Esophagus muscularis mucosa (tissue), 4 donors: ENCODE measurements at regions not wholly inside any gene's neighbourhood (a gene's known extent, or its start where the extent isn't known, plus 50 kb on each side); places are given as distances from the start of the nearest gene placed in this dataset.

Experiments
- DNase-seq: peaks from one replicate; pipeline ENCODE4 v3.0.0-alpha.2; 2017; ENCODE audit errors: extremely low spot score
- H3K27ac ChIP-seq, 4 donors: fragments of 200-600 bp; sonication (generic); replicated peaks in 1 of 4; 1 replicate in 3 of 4; 2 replicates in 1 of 4; pipeline ENCODE4 v1.5.1; 2016 to 2019; ENCODE audit warnings: mild to moderate bottlenecking in 1 of 4
- H3K27me3 ChIP-seq, 4 donors: fragments of 200-600 bp; sonication (generic); one replicate each; pipeline versions ENCODE4 v1.5.1 to v1.6.0; 2016 to 2019
- H3K36me3 ChIP-seq, 4 donors: fragments of 200-600 bp; sonication (generic); one replicate each; pipeline ENCODE4 v1.5.1; 2016 to 2019
- H3K4me1 ChIP-seq, 4 donors: fragments of 200-600 bp; sonication (generic); one replicate each; pipeline ENCODE4 v1.5.1; 2016 to 2019
- H3K4me3 ChIP-seq, 4 donors: fragments of 200-600 bp; sonication (generic); 1 replicate in 2 of 4; 2 replicates in 2 of 4; pipeline ENCODE4 v1.5.1; 2016 to 2019; ENCODE audit warnings: mild to moderate bottlenecking in 4 of 4, moderate library complexity in 1 of 4
- H3K9me3 ChIP-seq, 4 donors: fragments of 200-600 bp; sonication (generic); 1 replicate in 3 of 4; 2 replicates in 1 of 4; pipeline ENCODE4 v1.5.1; 2016 to 2019
- CTCF ChIP-seq, 3 experiments: fragments of 200-600 bp in 2 of 3; fragments of 450-650 bp in 1 of 3; sonication (generic) in 2 of 3; IDR thresholded peaks; one replicate each; pipeline ENCODE4 v1.5.1; 2017 to 2019; ENCODE audit warnings: antibody characterized with exemption in 3 of 3, mild to moderate bottlenecking in 2 of 3, moderate library complexity in 1 of 3
- EP300 ChIP-seq: sonication (generic); formaldehyde crosslinking; IDR thresholded peaks from one replicate; pipeline ENCODE4 v1.6.1; 2017; ENCODE audit warnings: antibody characterized with exemption
- POLR2A ChIP-seq: fragments of 450-650 bp; IDR thresholded peaks from one replicate; pipeline ENCODE4 v1.6.1; 2017; ENCODE audit warnings: antibody characterized with exemption, moderate library complexity, mild to moderate bottlenecking, low read depth
- POLR2AphosphoS5 ChIP-seq, 2 donors: sonication (generic); formaldehyde crosslinking; IDR thresholded peaks; one replicate each; pipeline ENCODE4 v1.6.1; 2017; ENCODE audit warnings: antibody characterized with exemption in 2 of 2
- WGBS: methylation state at CpG from one replicate; pipeline ENCODE4 v1.1.5; 2018; 5-methylcytosine and 5-hydroxymethylcytosine counted together
- intact Hi-C: fragments of 100-400 bp; cut with DNase I; formaldehyde crosslinking; loops from one replicate; pipeline ENCODE4 v1.15.1; 2023

GRCh38 chr3:154758109-154758868 lies 321.8 kb upstream of the MME start:
- no peaks in the 10 kb centered on the region for H3K9me3 ChIP-seq
- TF ChIP-seq CTCF (IDR thresholded peaks at IDR 0.05) (peak; percentile 44 to 55 (median 49)), POLR2A (no peak), POLR2AphosphoS5 (IDR thresholded peaks at IDR 0.05) (no peak), EP300 (no peak)
- no peak overlapping the region for H3K4me3 ChIP-seq
- WGBS, result 15% methylated on average over 5 of the region's 5 CpGs
- no peak for DNase-seq
- H3K36me3 ChIP-seq, result no peaks in the 10 kb centered on the region
- no peaks in the 10 kb centered on the region for H3K27me3 ChIP-seq
- no peak overlapping the region for H3K27ac ChIP-seq
- peaks cover 0 to 6% (median 0%) of the 10 kb centered on the region in 4 donors for H3K4me1 ChIP-seq
- intact Hi-C loops, result loop anchor here (2.0 kb wide), 1 partner anchor 565 kb away; no protein-coding TSS in a partner anchor

- Histone ChIP-seq H3K4me1 (peaks cover 0 to 2% (median 0%) of the 10 kb centered on the region in 4 donors), H3K27me3 (no peaks in the 10 kb centered on the region), H3K4me3 (no peak overlapping the region), H3K36me3 (no peaks in the 10 kb centered on the region), H3K9me3 (no peaks in the 10 kb centered on the region), H3K27ac (no peak overlapping the region)
- intact Hi-C loops, result no loop called here
- WGBS, result 88% methylated on average over 1 of the region's 1 CpG
- DNase-seq, result no peak
- TF ChIP-seq EP300, result no peak
- no peak for TF ChIP-seq POLR2A
Measured at GRCh38 chr3:154753101-154753500, 323.1 kb upstream of the GPR149 start.

GRCh38 chr3:154749514-154749913 lies 319.5 kb upstream of the GPR149 start:
- no peaks in the 10 kb centered on the region for H3K9me3 ChIP-seq
- intact Hi-C loops, result no loop called here
- no peaks in the 10 kb centered on the region for H3K27me3 ChIP-seq
- DNase-seq, result no peak
- no peak overlapping the region for H3K27ac ChIP-seq
- WGBS, result 86% methylated on average over 3 of the region's 3 CpGs
- H3K4me1 ChIP-seq, result no peaks in the 10 kb centered on the region
- H3K36me3 ChIP-seq, result no peaks in the 10 kb centered on the region
- no peak overlapping the region for H3K4me3 ChIP-seq
- no peak for TF ChIP-seq POLR2A
- no peak for TF ChIP-seq POLR2AphosphoS5 (IDR thresholded peaks at IDR 0.05)
- TF ChIP-seq CTCF (IDR thresholded peaks at IDR 0.05), result no peak

- intact Hi-C loops, result no loop called here
- TF ChIP-seq POLR2A, result no peak
- no peak for TF ChIP-seq CTCF (IDR thresholded peaks at IDR 0.05)
- TF ChIP-seq POLR2AphosphoS5 (IDR thresholded peaks at IDR 0.05), result no peak
- no peak for TF ChIP-seq EP300
- DNase-seq, result no peak
Measured at GRCh38 chr3:154745929-154746328, 315.9 kb upstream of the GPR149 start.

GRCh38 chr3:154745122-154745521 lies 315.1 kb upstream of the GPR149 start:
- intact Hi-C loops, result no loop called here
- Histone ChIP-seq H3K27me3 (no peaks in the 10 kb centered on the region), H3K4me3 (no peak overlapping the region), H3K4me1 (no peaks in the 10 kb centered on the region), H3K36me3 (no peaks in the 10 kb centered on the region), H3K27ac (no peak overlapping the region), H3K9me3 (peaks cover 0 to 5% (median 0%) of the 10 kb centered on the region in 4 donors)
- DNase-seq, result no peak
- TF ChIP-seq EP300 (no peak), POLR2AphosphoS5 (IDR thresholded peaks at IDR 0.05) (no peak), POLR2A (no peak), CTCF (IDR thresholded peaks at IDR 0.05) (no peak)

More at GRCh38 chr3:154745929-154746328, 315.9 kb upstream of the GPR149 start:
- WGBS, result 59% methylated on average over 1 of the region's 1 CpG
- Histone ChIP-seq H3K9me3 (peaks cover 0 to 5% (median 0%) of the 10 kb centered on the region in 4 donors), H3K4me3 (no peak overlapping the region), H3K27me3 (no peaks in the 10 kb centered on the region), H3K4me1 (no peaks in the 10 kb centered on the region), H3K36me3 (no peaks in the 10 kb centered on the region), H3K27ac (no peak overlapping the region)
